Stimulated activated CD4-positive, alpha-beta T cell treated with anti-CD3 and anti-CD28 coated beads, TNF-alpha, amount 100 ng/mL, for 1 hour (primary cell): ENCODE measurements at regions not wholly inside any gene's neighbourhood (a gene's known extent, or its start where the extent isn't known, plus 50 kb on each side); places are given as distances from the start of the nearest gene placed in this dataset.
A peak's percentile ranks its signal among the peaks of the same experiment; 100 is the strongest.
"Not testable (repeated sequence)": the region's sequence is repeated elsewhere in the genome, so short reads cannot be mapped to it uniquely, and the experiment has no call there.

Source experiments
- DNase-seq, 3 donors: peaks; one replicate each; pipeline ENCODE4 v3.0.0-alpha.2; 2020; ENCODE audit warnings: low read depth in 3 of 3, low spot score in 1 of 3

- DNase-seq = peak; percentile 31 to 58 (median 36)
Observed at GRCh38 chr20:25865715-25866656, 169.3 kb upstream of the ZNF337 start.

DNA sequence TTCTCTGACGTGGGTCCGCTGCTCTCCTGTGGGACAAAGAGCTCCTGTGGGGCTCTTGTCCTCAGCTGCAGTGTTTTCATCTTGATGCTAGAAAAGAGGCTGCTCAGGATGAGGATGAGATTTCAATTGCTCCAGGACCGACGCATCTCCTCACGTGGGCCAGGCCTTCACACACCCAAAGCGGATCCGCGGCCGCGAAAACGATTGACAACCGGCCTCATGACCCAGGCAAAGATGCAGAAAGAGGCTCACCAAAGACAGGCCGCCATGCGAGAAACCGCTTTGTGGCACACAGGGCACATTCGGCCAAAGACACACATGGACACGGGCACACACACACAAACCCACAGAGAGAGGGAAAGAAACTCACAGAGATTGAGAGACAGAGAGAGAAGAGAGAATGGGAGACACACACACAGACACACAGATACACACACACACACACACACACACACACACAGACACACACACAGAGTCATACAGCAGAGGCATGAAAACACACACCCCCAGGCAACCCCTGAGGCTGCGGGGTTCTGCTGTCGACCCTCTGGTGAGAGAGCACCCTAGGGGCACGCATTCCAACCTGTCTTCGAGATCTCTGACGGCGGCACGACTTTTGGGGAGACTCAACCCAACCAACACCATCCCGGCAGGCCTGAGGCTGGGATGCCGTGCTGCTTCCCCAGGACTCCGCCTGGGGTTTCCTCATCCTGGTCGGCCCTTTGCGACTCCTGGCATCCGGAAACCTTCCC lies 168.5 kb upstream of the ZNF337 start:
- not testable (repeated sequence) for DNase-seq

DNA sequence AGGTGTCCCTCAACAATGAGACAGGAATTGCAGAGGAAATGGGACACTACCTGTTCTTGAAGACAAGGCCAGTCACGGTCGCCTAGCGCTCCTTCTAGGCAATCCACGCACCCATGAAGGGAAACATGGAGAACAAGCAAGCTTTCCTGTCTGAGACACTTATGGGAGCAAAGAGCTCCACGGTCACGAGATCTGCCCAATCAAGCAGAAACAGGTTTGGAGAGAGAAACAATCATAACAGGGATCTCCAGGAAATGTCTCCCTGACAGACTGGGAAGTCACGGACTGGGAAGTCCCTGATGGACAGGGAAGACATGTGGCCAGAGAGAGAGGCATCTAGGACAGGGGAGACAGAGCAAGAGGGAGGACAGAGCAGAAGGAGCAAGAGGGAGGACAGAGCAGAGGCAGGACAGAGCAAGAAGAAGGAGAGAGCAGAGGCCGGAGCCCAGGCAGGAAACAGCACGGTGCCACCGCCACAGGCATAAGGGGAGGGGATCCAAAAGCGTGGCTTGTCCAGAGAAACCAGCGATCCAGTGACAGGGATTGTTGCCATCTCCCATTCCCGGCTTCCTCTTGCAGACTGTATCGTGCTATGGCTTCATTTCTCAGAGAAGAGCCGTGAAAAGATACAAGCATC lies 167.8 kb upstream of the ZNF337 start:
- DNase-seq = no peak

GRCh38 chr20:25863536-25864325 lies 167.1 kb upstream of the ZNF337 start:
- DNase-seq = no peak

DNA sequence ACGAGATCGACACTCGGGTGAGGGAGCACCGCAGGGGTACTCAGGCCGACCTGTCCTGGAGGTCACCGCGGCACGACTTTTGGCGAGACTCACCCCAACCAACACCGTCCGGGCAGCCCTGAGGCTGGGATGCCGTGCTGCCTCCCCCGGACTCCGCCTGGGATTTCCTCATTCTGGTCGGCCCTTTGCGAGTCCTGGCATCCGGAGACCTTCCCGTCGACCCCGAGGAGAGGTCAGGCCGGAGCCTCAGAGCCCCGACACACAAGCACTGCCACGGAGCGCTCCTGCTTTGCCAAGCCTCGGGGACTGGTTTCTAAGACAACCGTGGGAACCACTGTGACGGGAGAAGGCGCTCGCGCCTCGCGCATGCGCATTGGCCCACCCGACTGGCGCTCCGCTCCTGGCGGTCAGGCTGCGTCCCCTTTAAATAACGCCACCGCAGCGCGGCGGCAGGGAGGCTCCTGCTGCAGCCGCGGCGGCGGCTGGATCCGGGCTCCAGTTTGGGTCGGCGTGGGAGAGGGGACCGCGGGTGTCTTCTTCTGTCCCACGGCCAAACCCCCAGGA lies 166.4 kb upstream of the ZNF337 start:
- DNase-seq = peak; percentile 43 to 75 (median 54)

- no peak for DNase-seq
Observed at GRCh38 chr20:25860531-25861150, 164.0 kb upstream of the ZNF337 start.

- DNase-seq = peak in 2 of 3 donors; percentile 33 to 65
Observed at GRCh38 chr20:25859649-25860530, 163.2 kb upstream of the ZNF337 start.

DNA sequence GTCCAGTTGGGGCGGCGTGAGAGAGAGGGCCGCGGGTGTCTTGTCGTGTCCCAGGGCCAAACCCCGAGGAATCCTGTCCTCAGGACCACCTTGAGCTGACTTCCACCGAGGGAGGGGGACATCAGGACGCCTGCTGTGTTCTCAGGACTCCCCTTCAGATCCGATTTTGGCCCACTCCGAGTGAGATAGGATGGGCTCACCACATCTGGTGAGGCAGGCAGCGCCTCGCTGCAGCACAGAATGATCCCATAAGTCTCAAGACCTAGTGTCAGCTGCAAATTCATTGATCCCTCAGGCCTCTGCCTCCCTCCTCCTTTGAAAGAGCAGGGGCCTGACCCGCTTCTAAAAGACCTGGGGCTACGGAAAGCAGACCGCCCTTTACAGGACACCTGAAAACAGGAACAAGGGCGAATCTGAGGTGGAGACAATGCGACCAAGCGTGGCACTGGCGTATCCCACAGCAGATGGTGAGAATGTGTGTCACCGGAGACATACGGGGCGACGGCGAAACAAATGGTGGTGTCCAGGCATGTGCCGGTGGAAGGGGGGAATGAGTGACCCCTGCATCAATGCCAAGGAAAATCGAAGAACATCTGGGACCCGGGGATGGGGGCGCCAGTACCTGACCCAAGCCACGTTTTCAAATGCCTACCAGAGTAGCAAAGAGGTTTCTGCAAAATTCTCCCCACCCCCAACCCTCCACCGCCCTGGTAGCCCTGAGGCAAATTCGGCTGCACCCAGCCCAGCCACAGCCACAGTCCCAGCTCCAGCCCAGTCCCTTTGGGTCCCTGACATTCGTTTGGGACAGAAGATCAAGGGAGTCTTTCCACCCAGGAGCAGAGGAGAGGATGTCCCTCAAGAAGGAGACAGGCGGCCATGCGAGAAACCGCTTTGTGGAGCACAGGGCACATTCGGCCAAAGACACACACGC lies 162.1 kb upstream of the ZNF337 start:
- no peak for DNase-seq

DNA sequence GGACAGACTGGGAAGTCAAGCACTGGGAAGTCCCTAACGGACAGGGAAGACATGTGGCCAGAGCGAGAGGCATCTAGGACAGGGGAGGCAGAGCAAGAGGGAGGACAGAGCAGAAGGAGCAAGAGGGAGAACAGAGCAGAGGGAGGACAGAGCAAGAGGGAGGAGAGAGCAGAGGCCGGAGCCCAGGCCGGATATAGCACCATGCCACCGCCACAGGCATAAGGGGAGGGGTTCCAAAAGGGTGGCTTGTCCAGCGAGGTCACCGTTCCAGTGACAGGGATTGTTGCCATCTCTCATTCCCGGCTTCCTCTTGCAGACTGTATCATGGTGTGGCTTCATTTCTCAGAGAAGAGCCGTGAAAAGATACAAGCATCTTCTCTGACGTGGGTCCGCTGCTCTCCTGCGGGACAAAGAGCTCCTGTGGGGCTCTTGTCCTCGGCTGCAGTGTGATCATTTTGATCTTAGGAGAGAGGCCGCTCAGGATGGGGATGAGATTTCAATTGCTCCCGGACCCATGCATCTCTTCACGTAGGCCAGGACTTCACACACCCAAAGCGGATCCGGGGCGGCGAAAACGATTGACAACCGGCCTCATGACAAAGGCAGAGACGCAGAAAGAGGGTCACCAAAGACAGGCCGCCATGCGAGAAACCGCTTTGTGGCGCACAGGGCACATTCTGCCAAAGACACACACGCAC lies 160.6 kb upstream of the ZNF337 start:
- not testable (repeated sequence) for DNase-seq

DNA sequence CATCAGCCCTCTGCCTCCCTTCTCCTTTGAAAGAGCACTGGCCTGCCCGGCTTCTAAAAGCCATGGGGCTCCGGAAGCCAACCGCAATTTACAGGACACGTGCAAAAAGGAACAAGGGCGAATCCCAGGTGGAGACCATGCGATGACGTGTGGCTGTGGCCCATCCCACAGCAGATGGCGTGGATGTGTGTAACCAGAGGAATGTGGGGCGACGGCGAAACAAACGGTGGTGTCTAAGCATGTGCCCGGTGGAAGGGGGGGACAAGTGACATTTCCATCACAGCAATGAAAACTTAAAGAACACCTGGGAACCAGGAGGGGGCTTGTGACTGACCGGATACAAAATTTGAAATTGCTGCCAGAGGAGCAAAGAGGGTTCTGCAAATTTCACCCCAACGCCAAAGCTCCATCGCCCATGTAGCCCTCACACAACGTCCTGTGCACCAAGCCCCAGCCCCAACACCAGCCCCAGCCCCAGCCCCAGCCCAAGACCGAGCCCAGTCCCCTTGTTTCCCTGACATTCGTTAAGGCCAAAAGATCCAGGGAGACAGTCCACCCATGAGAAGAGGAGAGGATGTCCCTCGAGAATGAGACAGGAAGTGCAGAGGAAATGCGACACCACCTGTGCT lies 159.7 kb upstream of the ZNF337 start:
- no peak for DNase-seq

- not testable (repeated sequence) for DNase-seq
Observed at GRCh38 chr20:25855451-25856156, 159.0 kb upstream of the ZNF337 start.

DNA sequence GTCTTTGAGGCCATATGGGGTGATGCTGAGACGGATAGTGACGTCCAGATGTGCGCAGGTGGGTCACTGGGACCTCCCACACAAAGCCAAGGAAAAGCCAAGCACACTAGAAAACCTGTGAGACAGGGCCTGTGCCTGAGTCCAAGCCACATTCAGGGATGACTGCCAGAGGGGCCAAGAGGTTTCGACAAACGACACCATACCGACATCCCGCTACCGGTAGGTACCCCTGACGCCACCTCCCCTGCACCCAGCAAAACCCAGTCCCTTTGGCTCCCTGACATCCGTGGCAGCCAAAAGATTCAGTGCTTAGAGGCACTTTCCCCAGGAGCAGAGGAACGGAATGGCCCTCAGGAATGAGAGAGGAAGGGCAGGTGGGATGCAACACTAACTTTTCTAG lies 158.0 kb upstream of the ZNF337 start:
- DNase-seq = not testable (repeated sequence)

DNA sequence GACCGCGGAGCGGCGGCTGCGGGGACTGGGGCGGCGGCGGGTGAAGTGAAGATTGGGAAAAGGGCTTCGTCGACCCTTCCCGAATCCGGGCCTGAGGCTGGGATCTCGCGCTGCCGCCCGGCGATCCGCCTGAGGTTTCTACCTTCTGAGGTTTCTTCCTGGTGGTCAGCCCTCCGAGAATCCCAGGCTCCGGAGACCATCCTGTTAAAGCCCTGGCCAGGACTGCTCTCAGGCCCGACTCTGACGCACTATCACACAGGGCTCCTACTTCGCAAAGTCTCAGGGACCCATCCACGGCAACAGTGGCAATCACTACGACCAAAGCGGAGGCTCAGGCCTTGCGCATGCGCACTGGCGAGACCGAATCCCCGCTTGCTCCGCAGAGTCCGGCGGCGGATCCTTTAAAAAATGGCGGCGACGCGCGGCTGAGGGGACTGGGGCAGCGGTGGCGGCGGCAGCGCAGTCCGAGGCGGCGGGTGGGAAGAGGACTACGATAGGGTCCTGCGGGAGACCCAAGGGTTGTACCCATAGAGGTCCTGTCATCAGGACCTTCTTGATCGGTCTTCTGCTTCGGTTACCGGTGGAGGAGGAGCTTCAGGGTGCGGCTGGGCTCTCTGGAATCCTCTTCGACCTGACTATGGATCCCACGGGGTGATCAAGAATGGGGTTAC lies 157.2 kb upstream of the ZNF337 start:
- DNase-seq = peak; percentile 46 to 71 (median 50)

- DNase-seq = not testable (repeated sequence)
Observed at GRCh38 chr20:25852968-25853717, 156.5 kb upstream of the ZNF337 start.

GRCh38 chr20:25850133-25850532 lies 153.5 kb upstream of the ZNF337 start:
- not testable (repeated sequence) for DNase-seq
